ENCODE measurements at regions not wholly inside any gene's neighbourhood (a gene's known extent, or its start where the extent isn't known, plus 50 kb on each side); places are given as distances from the start of the nearest gene placed in this dataset.

DNA sequence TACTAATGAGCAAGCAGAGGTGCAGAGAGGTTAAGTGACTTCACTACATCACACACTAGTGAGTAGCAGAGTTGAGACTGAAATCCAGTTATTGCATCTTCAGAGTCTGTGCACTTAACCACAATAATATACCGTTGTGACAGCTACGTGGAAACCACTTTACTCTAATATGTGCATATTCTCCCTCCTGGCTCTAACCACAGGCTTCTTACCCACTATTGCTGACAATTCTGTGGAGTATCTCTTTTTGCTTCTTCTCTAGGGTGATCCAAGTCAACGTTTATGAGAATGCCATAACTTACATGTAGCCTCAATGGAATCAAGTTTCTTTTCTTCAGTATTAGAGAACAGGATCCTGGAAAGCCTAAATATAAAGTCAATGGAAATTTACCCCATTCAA lies 64.2 kb upstream of the MEOX2 start:
- DNase-seq (ENCODE audit: low spot score), result no peak
- Mint-ChIP-seq H3K27ac (ENCODE audit: unreplicated experiment) (peak overlapping the region; percentile 88), H3K4me1 (ENCODE audit: low read depth) (peaks cover 61% of the 10 kb centered on the region)

DNA sequence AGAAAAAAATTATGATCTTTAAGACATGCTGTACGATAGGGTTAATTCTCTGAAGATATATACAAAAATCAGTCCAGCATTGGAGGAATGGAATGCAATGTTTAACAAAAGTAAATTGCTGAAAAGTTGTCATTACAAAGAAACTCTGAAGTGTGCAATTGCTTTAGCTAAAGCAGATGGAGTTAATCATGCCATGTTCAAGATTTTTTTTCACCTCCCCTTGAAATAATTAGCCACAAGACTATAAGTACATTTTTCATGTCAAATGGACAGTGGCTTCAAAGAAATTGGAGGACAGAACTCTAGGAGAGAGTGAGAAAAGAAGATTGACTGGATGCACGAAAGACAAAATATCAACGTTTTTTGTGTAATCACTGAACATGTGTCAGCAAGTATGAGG lies 63.1 kb upstream of the MEOX2 start:
- Mint-ChIP-seq H3K27me3 (ENCODE audit: low read depth) (no peaks in the 10 kb centered on the region), H3K36me3 (ENCODE audit: low read depth) (no peaks in the 10 kb centered on the region), H3K9me3 (ENCODE audit: low read depth) (no peaks in the 10 kb centered on the region), H3K27ac (ENCODE audit: unreplicated experiment) (no peak overlapping the region), H3K4me3 (ENCODE audit: unreplicated experiment) (no peak overlapping the region), H3K4me1 (ENCODE audit: low read depth) (peaks cover 53% of the 10 kb centered on the region)
- DNase-seq (ENCODE audit: low spot score), result no peak
- TF ChIP-seq, protein P1, sequence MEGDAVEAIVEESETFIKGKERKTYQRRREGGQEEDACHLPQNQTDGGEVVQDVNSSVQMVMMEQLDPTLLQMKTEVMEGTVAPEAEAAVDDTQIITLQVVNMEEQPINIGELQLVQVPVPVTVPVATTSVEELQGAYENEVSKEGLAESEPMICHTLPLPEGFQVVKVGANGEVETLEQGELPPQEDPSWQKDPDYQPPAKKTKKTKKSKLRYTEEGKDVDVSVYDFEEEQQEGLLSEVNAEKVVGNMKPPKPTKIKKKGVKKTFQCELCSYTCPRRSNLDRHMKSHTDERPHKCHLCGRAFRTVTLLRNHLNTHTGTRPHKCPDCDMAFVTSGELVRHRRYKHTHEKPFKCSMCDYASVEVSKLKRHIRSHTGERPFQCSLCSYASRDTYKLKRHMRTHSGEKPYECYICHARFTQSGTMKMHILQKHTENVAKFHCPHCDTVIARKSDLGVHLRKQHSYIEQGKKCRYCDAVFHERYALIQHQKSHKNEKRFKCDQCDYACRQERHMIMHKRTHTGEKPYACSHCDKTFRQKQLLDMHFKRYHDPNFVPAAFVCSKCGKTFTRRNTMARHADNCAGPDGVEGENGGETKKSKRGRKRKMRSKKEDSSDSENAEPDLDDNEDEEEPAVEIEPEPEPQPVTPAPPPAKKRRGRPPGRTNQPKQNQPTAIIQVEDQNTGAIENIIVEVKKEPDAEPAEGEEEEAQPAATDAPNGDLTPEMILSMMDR (IDR thresholded peaks at IDR 0.05), result no peak

More for the DNA sequence above, 64.2 kb upstream of the MEOX2 start:
- Mint-ChIP-seq H3K9me3 (ENCODE audit: low read depth) (peaks cover 2% of the 10 kb centered on the region), H3K27me3 (ENCODE audit: low read depth) (no peaks in the 10 kb centered on the region), H3K36me3 (ENCODE audit: low read depth) (no peaks in the 10 kb centered on the region), H3K4me3 (ENCODE audit: unreplicated experiment) (no peak overlapping the region)
- TF ChIP-seq, protein P1 (IDR thresholded peaks at IDR 0.05), result no peak

DNA sequence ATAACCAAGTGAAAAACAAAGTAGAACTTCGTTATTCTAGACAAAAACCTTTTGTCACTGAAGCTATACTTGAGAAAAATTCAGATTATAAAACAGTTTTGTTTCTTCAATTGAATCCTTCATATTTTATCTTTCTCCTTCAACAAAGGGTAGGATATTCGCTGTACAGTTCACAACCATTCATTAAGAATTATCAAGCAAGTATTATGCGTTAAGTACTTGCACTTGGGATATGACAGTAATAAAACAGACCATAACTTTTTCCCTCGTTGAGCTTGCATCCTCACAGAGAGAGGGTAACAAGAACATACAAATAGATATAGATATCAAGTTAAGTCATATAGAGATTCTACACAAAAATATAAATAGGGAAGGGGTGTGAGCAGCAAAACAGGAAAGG lies 61.2 kb upstream of the MEOX2 start:
- H3K27me3 Mint-ChIP-seq (ENCODE audit: low read depth), result no peaks in the 10 kb centered on the region
- no peaks in the 10 kb centered on the region for H3K9me3 Mint-ChIP-seq (ENCODE audit: low read depth)
- H3K4me1 Mint-ChIP-seq (ENCODE audit: low read depth), result peaks cover 40% of the 10 kb centered on the region
- no peak overlapping the region for H3K27ac Mint-ChIP-seq (ENCODE audit: unreplicated experiment)
- H3K36me3 Mint-ChIP-seq (ENCODE audit: low read depth), result no peaks in the 10 kb centered on the region
- TF ChIP-seq, protein P1 (IDR thresholded peaks at IDR 0.05), result no peak
- no peak overlapping the region for H3K4me3 Mint-ChIP-seq (ENCODE audit: unreplicated experiment)
- no peak for DNase-seq (ENCODE audit: low spot score)

DNA sequence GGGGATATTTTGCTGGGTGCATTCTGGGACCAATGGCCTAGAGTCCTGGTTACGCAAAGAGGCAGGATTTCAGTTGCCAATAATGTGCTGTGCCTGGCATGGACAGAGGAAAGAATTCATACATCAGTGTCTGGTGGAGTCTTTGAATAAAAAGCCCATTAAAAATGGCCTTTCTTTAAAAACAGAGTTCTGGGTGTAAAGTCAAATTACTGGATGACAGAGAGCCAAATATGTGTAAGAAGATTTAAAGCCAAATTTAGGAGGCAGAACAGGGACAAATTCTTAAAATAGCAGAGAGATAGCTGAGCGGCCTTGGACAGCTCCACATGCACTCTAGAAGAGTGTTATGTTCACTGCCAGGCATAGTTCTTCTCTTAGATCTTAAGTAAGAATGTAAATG lies 60.8 kb upstream of the MEOX2 start:
- Mint-ChIP-seq H3K27me3 (ENCODE audit: low read depth) (no peaks in the 10 kb centered on the region), H3K9me3 (ENCODE audit: low read depth) (no peaks in the 10 kb centered on the region), H3K4me1 (ENCODE audit: low read depth) (peaks cover 37% of the 10 kb centered on the region), H3K27ac (ENCODE audit: unreplicated experiment) (peak overlapping the region; percentile 28), H3K4me3 (ENCODE audit: unreplicated experiment) (no peak overlapping the region), H3K36me3 (ENCODE audit: low read depth) (no peaks in the 10 kb centered on the region)
- DNase-seq (ENCODE audit: low spot score), result no peak
- TF ChIP-seq, protein P1 (IDR thresholded peaks at IDR 0.05), result no peak

DNA sequence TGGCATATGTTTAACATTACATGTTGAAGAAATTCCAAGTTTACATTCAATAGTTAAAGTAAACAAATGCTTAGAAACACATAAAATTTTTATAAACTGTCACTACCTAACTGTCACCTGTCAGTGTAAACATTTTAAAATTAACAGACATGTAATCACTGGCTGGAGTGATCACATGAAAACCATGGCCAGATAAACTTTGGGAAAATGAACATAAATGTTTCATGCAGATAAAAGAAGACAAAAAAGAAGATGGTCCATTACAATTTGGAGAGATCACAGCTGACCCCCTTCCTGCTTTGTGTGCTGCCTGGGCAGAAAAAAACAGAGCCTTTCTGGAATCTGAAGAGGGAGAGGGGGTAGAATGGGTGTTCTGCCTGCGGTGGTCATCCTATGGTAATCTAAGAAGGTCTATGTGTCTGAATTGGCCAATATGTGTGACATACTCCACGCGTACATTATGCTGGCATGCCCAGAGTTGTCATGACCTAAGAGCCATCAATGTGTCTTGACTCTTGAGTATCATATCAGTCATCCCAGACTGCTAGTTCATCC lies 57.5 kb upstream of the MEOX2 start:
- no peak for DNase-seq (ENCODE audit: low spot score)
- H3K27ac Mint-ChIP-seq (ENCODE audit: unreplicated experiment), result no peak overlapping the region
- H3K36me3 Mint-ChIP-seq (ENCODE audit: low read depth), result no peaks in the 10 kb centered on the region
- H3K9me3 Mint-ChIP-seq (ENCODE audit: low read depth), result no peaks in the 10 kb centered on the region
- no peaks in the 10 kb centered on the region for H3K27me3 Mint-ChIP-seq (ENCODE audit: low read depth)
- H3K4me1 Mint-ChIP-seq (ENCODE audit: low read depth), result peaks cover 12% of the 10 kb centered on the region
- TF ChIP-seq, protein P1 (IDR thresholded peaks at IDR 0.05), result no peak
- H3K4me3 Mint-ChIP-seq (ENCODE audit: unreplicated experiment), result no peak overlapping the region

All from chondrocyte (in vitro differentiated cells).